ENCODE measurements at regions not wholly inside any gene's neighbourhood (a gene's known extent, or its start where the extent isn't known, plus 50 kb on each side); places are given as distances from the start of the nearest gene placed in this dataset.
A peak's percentile ranks its signal among the peaks of the same experiment; 100 is the strongest.

DNA sequence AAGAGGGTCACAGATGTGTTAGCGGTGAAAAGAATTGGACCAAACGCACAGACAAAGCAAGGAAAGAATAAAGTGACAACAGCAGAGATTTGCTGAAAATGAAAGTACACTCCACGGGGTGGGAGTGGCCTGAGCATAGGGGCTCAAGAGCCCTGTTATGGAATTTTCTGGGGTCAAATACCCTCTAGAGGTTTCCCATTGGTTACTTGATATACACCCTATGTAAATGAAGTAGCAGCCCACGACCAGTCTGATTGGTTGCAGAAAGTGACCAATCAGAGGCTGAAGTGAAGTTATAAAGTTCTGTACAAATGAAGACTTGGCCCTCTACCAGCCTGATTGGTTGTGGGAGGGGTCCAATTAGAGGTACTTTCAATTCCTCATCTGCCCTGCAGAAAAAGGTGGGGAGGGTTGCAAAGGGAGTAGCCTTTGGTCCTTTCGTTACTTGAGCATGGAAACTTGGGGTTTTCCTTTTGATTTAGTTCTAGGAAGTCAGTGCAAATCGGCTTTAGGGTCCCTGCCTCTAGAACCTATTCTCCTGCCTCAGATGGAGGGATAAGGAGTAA, 125.6 kb upstream of the PRPS1L1 start:
- DNase-seq (ENCODE audit: low spot score) = no peak

DNA sequence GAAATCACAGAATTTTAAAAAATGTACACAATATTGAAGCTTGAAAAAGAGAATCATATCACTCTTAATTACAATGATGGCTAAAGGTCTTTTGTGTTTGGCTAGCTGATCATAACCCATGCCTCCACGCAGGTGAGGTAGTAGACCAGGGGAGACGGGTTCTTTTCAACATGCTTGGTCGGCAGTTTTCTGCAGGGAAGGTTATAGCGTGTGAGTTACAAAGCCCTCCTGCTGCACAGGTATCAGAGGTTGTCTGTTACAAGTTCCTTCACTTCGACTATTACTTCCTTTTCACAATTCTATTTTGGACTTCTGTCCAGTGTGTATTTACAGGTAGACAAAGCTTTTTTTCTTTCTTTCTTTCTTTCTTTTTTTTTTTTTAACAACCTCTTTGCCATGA, 127.1 kb upstream of the PRPS1L1 start:
- DNase-seq (ENCODE audit: low spot score) = no peak

DNA sequence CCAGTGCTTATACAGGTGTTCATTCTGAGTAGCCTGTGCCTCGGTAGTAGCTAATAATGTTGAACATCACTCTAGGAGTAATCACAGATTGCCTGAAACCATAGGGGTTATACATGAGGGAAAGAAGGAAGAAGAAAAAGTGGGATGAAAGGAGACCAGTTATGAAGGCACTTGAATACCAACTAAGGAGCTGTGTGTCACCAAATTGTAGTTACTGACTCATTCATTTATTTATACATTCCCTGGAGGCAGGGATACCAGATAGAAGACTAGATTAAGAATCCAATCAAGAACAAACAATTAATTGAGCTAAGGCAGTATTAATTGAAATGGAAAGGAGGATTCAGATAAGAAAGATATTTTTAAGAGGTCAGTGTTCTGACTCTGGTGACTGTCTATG, 129.6 kb upstream of the PRPS1L1 start:
- no peak for DNase-seq (ENCODE audit: low spot score)

DNA sequence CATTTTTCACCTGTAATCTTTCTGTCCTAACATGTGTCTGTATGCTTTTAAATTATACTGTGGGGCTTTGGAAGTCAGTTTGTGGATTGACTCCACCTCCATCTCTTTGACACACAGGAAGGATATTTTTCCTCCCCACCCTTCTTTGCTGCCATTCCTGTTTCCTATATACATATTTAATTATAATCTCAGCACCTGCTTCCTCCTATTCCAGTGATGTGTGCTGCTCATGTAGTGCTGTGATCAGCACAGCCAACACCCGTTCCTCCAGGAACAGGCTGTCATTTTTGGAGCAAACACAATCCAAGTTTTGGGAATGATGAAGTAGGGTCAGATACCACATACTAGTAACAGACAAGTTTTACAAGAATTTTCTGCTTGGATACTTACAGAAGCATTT, 135.0 kb upstream of the PRPS1L1 start:
- DNase-seq (ENCODE audit: low spot score) = no peak

DNA sequence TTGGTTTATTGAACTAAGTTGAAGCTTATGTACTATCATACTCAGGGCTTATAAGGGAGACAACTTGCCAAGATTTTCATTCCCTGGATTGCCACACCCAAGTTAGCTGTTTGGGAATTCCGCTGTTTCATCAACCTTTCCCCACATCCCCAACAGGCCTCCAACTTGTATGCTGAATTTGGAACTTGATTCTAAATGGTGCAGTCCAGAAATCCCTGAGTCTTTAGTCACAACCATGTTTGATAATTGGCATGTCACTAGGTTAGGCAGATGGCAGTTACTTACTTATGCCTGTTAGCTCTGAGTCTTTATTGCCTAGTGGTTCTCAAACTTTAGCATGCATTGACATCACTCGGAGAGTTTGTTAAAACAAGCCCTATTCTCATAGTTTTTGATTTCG, 135.4 kb upstream of the PRPS1L1 start:
- no peak for DNase-seq (ENCODE audit: low spot score)

DNA sequence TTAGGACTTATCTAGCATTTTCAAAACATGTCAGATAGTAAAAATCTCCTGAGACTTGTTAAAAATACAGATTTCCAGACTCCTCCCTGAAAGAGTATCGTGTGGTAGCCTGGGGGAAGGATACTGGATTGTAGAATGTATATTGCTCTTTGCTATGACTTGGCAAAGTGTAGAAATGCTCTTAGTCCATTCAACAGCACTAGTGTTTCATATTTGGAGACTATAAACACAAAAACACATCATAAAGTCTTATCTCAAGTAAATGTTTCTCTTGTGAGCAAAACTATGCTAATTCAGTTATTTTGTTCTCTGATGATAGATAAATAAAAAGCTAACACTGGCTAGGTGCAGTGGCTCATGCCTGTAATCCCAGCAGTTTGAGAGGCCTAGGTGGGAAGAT, 137.5 kb upstream of the PRPS1L1 start:
- no peak for DNase-seq (ENCODE audit: low spot score)

DNA sequence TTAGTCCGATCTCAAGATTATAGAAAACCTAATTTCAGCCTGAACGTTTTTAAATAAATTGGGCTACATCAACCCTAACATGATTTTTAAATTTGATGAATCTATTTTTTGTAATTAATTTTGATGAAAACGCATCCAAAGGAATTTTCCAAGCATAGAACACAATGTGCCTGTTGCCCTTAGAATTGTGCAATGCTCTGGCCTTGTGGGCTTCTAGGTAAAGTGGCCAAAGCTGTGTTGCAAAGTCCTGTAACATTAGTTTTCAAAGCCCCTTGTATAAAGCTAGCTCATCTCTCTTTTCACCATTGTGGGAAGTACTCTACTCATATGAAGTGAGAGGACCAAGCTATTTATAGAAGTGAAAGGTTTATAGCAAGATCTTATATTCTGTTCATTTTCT, 138.4 kb upstream of the PRPS1L1 start:
- DNase-seq (ENCODE audit: low spot score) = no peak

DNA sequence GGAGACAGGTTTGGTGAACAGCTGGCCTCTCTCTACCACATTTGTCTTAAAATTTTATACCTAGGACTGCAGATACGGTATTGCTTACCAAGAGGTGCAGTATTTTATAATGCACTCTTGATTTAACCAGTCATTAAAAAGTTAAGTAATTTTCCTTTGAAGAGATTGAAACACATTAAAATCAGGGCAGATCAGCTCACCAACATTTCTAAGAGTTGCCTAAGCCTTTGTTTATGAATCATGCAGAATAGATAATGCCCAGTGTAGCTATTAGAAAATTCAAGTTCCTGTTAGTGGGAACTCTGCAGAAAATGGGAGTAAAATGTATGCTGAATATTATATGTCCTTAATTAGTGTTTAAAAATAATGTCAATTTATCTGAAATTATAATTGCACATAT, 140.2 kb upstream of the PRPS1L1 start:
- no peak for DNase-seq (ENCODE audit: low spot score)

DNA sequence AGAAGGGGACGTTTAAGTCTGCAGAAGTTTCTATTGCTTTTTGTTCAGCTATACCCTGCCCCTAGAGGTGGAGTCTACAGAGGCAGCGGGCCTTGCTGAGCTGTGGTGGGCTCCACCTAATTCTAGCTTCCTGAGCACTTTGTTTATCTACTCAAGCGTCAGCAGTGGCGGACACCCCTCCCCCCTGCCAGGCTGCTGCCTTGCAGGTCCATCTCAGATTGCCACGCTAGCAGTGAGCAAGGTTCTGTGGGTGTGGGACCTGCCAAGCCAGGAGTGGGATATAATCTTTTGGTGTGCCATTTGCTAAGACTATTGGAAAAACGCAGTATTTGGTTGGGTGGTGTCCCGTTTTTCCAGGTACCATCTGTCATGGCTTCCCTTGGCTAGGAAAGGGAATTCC, 147.3 kb upstream of the PRPS1L1 start:
- no peak for DNase-seq (ENCODE audit: low spot score)

DNA sequence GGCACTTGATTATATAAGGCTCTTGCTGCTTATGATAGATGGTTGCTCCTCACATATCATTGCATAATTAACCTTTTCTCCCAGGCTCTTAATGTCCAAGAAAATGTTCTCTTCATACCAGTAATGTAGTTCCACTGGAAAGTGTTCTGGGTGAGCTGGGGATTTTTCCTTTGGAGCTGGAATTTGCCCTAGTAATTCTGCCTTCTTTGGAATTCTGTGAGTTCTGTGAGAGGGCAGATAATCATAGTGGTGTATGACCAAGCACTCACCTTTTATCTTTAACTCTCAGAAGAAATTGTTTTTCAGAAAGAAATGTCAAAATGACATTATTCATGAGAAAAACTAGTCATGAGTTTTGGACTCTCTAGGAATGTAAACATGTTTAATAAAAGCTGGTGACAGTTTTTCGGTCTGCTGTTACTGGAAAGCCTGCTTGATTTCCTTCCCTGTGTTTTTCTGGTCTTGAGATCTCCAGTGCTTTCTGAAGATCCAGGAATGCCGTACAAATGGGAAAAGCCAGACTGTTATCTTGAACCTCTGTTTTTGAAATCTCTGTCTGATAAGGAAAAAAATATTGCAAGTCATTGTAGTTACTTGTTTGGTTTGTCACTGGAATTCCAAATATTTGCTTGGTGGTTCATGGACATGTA, 148.3 kb upstream of the PRPS1L1 start:
- DNase-seq (ENCODE audit: low spot score) = no peak

DNA sequence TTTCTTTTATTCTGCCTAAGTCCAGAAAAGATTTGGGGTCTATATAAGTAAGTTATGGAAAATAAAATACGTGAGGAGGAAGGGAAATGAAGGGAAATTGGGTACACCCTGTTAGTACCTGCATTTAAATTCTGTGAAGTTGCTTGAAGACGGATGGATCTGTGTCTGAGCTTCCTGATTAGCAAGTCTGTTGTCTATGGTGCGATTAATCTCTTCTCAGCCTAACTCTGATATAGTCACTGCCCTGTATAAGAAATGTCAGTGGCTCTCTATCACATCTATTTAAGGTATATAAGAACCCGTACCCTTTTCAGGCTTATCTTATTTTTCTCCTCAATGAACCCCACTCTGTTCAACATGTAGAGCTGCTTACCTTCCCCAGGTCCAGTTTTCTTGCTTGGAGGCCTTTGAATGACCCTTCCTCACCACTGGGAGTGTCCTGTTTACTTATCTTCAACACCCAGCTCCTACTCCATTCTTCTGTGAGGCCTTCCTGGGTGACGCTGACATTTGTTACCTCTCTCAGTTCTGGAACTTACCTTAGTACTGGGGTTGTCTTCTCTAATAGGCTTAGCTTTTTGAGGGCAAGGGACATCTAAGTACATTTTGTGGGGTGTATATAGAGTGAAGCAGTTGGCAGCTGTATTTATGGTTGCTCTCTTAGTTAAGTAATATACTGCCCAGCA, 149.6 kb upstream of the PRPS1L1 start:
- DNase-seq (ENCODE audit: low spot score) = no peak

DNA sequence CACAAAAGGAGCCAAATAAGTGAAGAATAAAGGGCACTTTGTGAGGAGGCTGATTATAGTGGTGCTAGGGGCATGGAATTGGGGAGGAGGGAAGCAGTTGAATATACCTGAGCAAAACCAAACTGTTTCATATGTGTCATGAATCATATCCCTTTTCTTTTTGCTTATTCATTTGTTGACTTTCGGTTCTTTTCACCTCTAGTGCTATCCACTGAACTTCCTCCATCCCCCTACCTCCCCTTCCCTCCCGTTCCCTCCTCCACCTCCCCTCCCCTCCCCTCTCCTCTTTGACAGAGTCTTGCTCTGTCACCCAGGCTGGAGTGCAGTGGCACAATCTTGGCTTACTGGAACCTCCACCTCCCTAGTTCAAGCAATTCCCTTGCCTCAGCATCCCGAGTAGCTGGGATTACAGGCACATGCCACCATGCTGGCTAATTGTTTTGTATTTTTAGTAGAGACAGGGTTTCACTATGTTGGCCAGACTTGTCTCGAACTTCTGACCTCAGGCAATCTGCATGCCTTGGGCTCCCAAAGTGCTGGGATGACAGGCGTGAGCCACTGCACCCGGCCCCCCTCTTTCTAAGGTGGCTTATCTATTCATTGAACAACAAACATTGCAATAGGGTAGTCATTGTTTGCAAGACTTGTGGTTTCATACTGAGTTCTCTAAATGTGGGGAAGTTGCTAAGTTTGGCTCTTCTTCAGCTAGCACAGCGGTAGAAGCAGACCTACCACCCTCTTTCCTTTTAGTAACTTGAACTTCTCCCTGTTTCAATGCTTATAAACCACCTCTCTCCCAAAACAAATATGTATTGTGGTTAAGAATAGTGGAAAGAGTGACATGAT, 150.4 kb upstream of the PRPS1L1 start:
- no peak for DNase-seq (ENCODE audit: low spot score)

DNA sequence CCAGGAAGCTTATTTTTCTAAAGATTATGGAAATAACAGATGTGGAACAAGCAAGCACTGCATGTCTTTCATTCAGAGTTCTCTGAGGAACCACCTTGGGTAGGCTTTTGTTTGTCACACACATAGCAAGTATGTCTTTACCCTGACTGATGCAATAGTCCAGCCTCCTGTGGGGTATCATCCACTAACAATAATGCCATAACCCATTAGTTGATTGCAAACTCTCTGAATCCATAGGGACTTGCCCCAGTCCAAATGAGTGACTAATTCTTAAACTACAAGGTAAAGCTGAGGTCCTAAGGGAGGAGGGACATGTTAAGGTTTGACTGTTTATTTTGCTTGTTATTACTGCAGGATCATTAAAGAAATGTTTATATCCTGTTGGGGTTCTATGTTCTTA, 151.4 kb upstream of the PRPS1L1 start:
- no peak for DNase-seq (ENCODE audit: low spot score)

DNA sequence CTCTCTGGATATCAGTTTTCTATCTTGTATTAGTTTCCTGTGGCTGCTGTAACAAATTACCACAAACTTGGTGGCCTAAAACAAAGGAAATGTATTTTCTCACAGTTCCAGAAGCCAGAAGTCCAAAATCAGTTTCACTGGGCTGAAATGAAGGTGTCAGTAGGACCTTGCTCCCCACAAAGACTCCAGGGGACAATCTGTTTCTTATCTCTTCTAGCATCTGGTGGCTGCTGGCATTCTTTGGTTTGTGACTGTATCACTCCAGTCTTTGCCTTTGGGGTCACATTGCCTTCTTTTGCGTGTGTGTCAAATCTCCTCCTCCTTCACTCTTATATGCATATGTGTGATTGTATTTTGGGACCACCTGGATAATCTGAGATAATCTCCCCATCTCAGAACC, 153.0 kb upstream of the PRPS1L1 start:
- no peak for DNase-seq (ENCODE audit: low spot score)

DNA sequence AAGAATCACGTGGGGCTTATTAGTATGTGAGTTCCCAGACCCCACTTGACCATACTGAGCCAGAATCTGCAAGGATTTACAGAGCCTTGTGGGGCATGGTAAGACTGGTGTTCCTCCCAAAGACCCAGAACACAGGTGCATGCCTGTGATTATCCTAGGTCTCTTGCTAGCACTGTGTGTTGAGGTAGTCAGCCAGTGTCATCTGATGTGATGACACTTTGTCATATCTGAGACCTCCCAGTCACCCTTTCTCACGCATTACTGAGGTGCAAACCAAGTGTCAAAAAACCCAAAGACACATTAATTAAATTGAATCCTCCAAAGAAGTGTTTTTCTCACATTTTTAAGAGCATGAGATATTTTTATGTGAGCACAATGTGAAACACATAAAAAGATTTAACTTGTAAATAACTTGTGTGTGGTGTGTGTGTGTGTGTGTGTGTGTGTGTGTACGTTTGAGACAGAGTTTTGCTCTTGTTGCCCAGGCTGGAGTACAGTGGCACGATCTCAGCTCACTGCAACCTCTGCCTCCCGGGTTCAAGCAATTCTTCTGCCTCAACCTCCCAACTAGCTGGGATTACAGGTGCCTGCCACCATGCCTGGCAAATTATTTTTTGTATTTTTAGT, 162.0 kb upstream of the PRPS1L1 start:
- no peak for DNase-seq (ENCODE audit: low spot score)

DNA sequence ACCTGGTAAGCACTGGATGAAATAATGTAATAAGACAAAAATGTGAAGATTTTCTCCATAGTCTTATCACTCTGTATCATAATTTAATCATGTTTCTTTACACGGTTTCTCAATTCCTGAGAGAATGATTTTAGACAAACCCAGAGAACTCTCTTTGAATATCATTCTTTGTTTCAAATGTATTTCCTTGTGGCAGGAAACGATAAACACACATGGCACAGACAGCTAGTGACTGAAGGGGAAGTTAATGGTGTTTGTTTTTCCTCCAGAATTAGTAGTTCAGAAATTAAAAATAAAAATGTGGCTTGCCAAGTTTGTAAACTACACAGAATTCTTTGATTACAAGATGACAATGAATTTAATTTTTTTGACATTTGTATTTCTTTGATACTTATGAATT, 163.7 kb upstream of the PRPS1L1 start:
- peak; percentile 7 for DNase-seq (ENCODE audit: low spot score)

DNA sequence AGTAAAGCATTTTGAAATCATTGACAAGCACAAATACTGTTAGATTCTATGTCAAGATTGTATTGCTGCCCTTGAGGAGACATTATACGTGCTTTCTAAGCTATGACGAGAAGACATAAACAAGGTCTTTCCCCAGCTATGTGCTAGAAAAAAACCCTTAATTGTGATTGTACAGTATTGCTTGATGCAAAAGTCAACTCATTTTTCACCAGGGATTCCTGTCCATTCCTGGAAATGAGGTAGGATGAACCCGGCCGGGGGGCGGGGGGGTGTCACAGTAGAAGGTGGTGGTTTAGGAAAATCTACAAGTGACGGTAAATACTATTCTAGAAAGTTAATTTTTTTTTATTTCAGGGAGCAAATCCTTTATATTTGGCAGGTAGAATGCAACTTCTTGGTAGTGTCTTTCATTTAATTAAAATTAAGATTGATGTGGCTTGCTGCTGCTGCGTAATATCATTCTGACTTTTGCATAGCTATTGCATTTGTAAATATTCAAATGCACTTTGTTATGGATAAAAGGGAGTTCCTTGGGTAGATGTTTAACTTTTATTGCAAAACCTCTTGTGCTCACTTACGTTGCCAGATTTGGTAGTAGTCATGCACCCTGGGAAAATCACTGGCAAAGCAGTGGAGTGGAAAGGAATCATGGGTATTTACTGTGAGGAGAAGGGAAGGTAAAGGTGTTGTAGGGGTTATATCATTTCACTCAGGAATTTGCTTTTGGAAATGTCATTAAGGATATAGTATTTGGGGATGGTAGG, 164.4 kb upstream of the PRPS1L1 start:
- DNase-seq (ENCODE audit: low spot score) = no peak

DNA sequence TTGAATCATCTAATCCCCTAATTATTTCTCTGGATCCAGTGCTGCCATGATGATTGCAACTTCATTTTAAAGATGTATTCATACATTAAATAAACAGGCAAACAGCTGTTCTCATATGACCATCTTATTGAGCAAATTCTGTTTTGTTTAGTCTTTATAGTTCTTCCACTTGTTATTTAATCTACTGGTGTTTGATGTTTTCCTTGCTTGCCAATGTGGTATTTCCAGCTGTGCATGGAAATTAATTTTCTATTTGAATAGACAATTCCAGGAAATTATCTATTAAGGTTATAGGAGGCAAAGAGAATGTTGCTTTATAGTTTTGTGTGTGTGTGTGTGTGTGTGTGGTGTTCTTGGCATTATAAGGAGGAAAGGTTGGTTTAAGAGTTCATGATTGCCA, 167.0 kb upstream of the PRPS1L1 start:
- no peak for DNase-seq (ENCODE audit: low spot score)

DNA sequence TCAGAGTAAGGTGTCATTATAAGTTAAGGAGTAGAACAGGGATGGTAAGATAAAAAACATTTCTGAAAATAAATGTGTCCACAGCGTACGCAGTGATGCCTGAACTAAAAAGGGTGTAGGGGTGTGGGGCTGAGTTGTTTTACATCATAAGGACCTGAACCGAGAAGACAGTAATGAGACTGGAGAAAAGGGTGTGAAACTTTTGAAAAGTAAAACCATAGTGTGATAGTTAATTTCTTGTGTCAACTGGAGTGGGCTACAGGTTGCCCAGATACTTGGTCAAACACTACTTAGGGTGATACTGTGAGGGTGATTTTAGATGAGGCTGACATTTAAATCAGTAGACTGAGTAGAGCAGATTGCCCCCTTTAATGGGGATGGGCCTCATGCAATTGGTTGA, 169.0 kb upstream of the PRPS1L1 start:
- DNase-seq (ENCODE audit: low spot score) = no peak

DNA sequence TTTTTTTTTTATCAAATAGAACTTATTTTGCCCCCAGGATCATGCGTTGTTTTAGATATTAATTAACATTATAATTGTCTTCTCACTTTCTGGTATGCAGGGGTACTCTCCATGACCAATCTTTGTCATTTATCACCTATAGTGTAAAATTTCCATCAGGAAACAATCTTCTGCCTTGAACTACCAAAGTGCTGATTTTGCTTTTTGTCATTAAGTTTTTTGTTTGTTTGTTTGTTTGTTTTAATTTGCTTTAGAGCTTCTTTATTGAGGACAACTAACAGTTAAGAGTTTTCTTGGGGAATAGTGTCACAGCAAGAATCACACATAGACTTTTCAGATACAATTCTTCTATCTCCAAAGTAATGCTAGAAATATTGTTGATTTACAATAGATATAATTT, 171.2 kb upstream of the PRPS1L1 start:
- DNase-seq (ENCODE audit: low spot score) = no peak

DNA sequence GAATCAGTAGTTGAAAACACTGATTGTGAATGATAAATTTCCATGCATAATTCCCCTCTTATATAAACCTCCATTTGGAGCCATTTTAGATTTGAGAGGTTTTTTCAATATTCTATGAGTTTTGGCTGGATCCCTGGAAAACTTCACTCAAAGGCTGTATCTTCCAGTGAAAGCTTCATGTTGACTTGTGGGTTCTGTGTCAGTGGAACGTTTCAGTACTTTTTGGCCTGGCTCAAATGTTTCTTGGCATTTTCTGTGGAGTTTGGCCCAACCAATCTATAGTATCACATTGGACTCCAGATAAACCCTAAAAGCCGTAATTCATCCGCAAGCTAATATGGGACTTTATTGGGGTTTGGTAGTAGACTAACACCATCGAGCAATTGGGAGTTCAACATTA, 172.6 kb upstream of the PRPS1L1 start:
- DNase-seq (ENCODE audit: low spot score) = no peak

DNA sequence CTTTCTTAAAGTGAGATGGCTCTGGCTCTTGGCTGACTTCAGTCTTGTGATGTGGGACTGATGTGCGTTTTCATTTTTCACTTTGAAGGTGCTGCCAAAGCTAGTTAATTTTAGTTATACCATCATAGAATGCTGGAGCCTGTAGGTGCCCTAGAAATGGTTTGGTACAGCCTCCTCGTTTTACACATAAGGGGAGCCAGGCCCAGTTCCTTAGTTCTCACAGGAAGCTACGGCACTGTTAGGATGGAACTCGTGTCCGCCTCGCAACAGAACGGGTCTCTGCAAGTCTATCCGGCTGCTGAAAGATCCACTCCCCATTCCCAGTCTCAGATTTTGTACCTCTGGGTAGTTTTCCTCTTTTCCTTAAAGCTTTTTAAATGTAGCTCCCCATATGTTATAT, 173.2 kb upstream of the PRPS1L1 start:
- DNase-seq (ENCODE audit: low spot score) = no peak

All from kidney capillary endothelial cell (primary cell).